SU-DHL-6 (cell line): ENCODE measurements at regions not wholly inside any gene's neighbourhood (a gene's known extent, or its start where the extent isn't known, plus 50 kb on each side); places are given as distances from the start of the nearest gene placed in this dataset.
"Not testable (repeated sequence)": the region's sequence is repeated elsewhere in the genome, so short reads cannot be mapped to it uniquely, and the experiment has no call there.

ENCODE experiments used
- H2AFZ ChIP-seq: fragments of 200-600 bp; sonication (generic); 2 replicates; pipeline ENCODE4 v1.6.1; 2014; ENCODE audit warnings: low read depth, mild to moderate bottlenecking, moderate library complexity, mixed read lengths, antibody characterized with exemption, low read length; ENCODE audit not compliant: severe bottlenecking
- H3F3A ChIP-seq: fragments of 200-600 bp; shearing (Covaris generic); 2 replicates; pipeline ENCODE4 v1.6.0; 2016; ENCODE audit warnings: antibody characterized with exemption, mild to moderate bottlenecking; ENCODE audit not compliant: insufficient read depth
- H3K27ac ChIP-seq: fragments of 200-600 bp; sonication (generic); 2 replicates; pipeline ENCODE4 v1.5.1; 2016; ENCODE audit warnings: low read depth, mild to moderate bottlenecking, low read length, moderate library complexity, mixed read lengths
- H3K27me3 ChIP-seq: fragments of 200-600 bp; sonication (generic), shearing (Covaris generic); 2 replicates; pipeline ENCODE4 v1.6.0; 2014; ENCODE audit warnings: mild to moderate bottlenecking, low read length
- H3K36me3 ChIP-seq: fragments of 200-600 bp; sonication (generic); 2 replicates; pipeline ENCODE4 v1.6.1; 2014; ENCODE audit warnings: mild to moderate bottlenecking, low read length, mixed read lengths
- H3K4me2 ChIP-seq: fragments of 300-600, 200-600 bp; shearing (Covaris generic), sonication (generic); 2 replicates; pipeline ENCODE4 v1.6.0; 2014; ENCODE audit warnings: low read length, low read depth, mild to moderate bottlenecking; ENCODE audit not compliant: poor library complexity, severe bottlenecking
- H3K4me3 ChIP-seq: fragments of 200-600 bp; sonication (generic); 2 replicates; pipeline ENCODE4 v1.5.1; 2014; ENCODE audit warnings: antibody characterized with exemption, low read length, mild to moderate bottlenecking, mixed read lengths; ENCODE audit not compliant: insufficient read depth, poor library complexity, severe bottlenecking
- H3K79me2 ChIP-seq: fragments of 200-600 bp; sonication (generic); 2 replicates; pipeline ENCODE4 v1.6.1; 2014; ENCODE audit warnings: mild to moderate bottlenecking, low read length, moderate library complexity; ENCODE audit not compliant: insufficient read depth
- H3K9ac ChIP-seq: fragments of 200-600 bp; sonication (generic); 2 replicates; pipeline ENCODE4 v1.7.0; 2014; ENCODE audit warnings: mild to moderate bottlenecking, low read length
- H3K9me2 ChIP-seq: fragments of 200-600 bp; sonication (generic); replicated peaks from 2 replicates; pipeline ENCODE4 v1.6.1; 2014; ENCODE audit warnings: low read length; ENCODE audit not compliant: insufficient read depth
- H3K9me3 ChIP-seq: fragments of 200-600 bp; sonication (generic); 2 replicates; pipeline ENCODE4 v1.6.1; 2014; ENCODE audit warnings: low read length, mixed read lengths; ENCODE audit not compliant: insufficient read depth
- H4K20me1 ChIP-seq: fragments of 200-600 bp; sonication (generic); 2 replicates; pipeline ENCODE4 v1.6.1; 2014; ENCODE audit warnings: low read depth, mild to moderate bottlenecking, antibody characterized with exemption, low read length, moderate library complexity, mixed read lengths
- EZH2phosphoT487 ChIP-seq: fragments of 200-600 bp; sonication (generic), shearing (Covaris generic); conservative IDR thresholded peaks from 2 replicates; pipeline ENCODE4 v1.6.1; 2018; ENCODE audit warnings: mild to moderate bottlenecking, antibody characterized with exemption, low read length, moderate library complexity, mixed read lengths
- TF ChIP-seq, protein P1 (sequence below): fragments of 200-600 bp; sonication (generic); IDR thresholded peaks from one replicate; pipeline ENCODE4 v1.5.1; 2017; ENCODE audit warnings: antibody characterized with exemption, mild to moderate bottlenecking, low read length, moderate library complexity; ENCODE audit not compliant: insufficient read depth, poor library complexity, severe bottlenecking

DNA sequence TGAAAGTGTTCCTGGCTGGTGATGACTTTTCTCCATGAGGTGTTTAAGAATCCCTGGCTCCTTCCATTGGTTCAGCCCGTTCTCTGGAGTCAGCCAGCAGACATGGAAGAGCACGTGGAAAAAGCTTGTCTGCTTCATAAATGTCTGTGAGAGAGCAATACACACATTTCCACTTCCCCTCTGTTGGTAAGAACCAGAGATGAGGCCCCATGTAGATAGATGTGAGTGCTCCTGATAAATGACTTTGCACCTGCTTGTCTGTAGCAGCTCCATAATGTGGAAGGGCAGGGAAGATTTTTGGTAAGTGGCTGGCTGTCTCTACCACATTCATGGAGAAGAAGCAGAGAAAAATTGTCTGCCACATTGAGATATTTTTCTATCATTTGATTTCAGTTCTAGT is 325.8 kb downstream of the LMO7 start:
- H3K9ac ChIP-seq: no peak overlapping the region
- H2AFZ ChIP-seq: no peak overlapping the region
- H4K20me1 ChIP-seq: no peaks in the 10 kb centered on the region
- TF ChIP-seq, protein P1, sequence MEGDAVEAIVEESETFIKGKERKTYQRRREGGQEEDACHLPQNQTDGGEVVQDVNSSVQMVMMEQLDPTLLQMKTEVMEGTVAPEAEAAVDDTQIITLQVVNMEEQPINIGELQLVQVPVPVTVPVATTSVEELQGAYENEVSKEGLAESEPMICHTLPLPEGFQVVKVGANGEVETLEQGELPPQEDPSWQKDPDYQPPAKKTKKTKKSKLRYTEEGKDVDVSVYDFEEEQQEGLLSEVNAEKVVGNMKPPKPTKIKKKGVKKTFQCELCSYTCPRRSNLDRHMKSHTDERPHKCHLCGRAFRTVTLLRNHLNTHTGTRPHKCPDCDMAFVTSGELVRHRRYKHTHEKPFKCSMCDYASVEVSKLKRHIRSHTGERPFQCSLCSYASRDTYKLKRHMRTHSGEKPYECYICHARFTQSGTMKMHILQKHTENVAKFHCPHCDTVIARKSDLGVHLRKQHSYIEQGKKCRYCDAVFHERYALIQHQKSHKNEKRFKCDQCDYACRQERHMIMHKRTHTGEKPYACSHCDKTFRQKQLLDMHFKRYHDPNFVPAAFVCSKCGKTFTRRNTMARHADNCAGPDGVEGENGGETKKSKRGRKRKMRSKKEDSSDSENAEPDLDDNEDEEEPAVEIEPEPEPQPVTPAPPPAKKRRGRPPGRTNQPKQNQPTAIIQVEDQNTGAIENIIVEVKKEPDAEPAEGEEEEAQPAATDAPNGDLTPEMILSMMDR: no peak
- TF ChIP-seq EZH2phosphoT487: no peak
- no peak overlapping the region for H3K4me2 ChIP-seq
- H3K27ac ChIP-seq: no peak overlapping the region
- H3K4me3 ChIP-seq: no peak overlapping the region
- H3K9me2 ChIP-seq: no peaks in the 10 kb centered on the region
- H3K36me3 ChIP-seq: no peaks in the 10 kb centered on the region
- no peaks in the 10 kb centered on the region for H3F3A ChIP-seq
- H3K79me2 ChIP-seq: no peaks in the 10 kb centered on the region
- no peaks in the 10 kb centered on the region for H3K27me3 ChIP-seq
- no peaks in the 10 kb centered on the region for H3K9me3 ChIP-seq

DNA sequence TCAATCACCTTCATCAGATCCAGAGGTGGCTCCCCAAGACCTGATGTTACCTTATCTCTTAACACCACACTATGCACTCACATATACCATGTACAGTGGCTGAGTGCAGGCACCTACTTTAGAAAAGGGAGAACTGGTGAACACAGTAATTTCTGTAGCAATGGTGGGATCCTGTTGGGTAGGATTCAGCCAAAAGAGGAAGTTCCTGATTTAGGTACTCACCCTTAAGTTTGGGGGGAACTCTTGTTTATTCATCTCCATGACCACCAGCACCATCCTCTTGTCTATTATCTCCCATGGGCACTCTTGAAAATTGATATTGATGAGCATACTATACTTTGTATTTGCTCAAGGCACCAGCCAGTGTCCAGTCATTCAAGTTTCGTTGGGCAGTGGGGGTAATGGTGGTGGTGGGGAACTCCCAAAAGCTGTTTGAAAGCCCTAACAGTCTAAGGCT is 324.4 kb downstream of the LMO7 start:
- Histone ChIP-seq H3K79me2 (no peaks in the 10 kb centered on the region), H3K9me3 (no peaks in the 10 kb centered on the region), H3K27ac (no peak overlapping the region), H3K4me2 (no peak overlapping the region), H3K4me3 (no peak overlapping the region), H2AFZ (no peak overlapping the region), H3K36me3 (no peaks in the 10 kb centered on the region), H3F3A (no peaks in the 10 kb centered on the region), H3K9me2 (no peaks in the 10 kb centered on the region), H4K20me1 (no peaks in the 10 kb centered on the region), H3K9ac (no peak overlapping the region), H3K27me3 (no peaks in the 10 kb centered on the region)
- TF ChIP-seq, protein P1: no peak
- TF ChIP-seq EZH2phosphoT487: no peak

DNA sequence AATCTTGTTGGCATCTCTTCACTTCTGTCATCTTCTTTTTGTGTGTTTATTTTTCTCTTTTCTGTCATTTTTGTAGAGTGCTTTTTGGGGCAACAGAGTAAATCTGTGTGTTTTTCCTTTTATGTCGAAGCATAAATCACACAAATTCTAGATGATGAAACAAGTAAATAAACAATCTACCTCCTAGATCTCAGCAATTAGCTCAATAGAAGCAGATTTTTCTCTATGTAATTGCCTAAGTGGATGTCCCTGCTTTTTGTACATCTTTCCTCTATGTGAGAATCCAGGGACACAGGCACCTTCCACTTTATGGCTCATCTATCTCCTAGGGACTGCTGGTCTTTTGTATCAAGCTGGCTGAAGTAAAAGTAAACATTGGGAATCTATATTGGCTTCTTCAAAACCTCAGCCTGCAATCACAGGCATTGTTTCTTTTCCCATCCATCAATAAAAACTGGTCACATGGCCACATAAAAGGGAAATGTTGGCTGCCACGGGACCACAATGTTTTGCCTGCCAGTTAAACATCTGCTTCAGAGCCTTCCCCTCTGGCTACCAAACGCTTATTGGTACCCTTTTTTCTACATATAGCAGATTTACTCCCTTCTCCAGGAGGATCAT is 323.8 kb downstream of the LMO7 start:
- H3K9me3 ChIP-seq: no peaks in the 10 kb centered on the region
- TF ChIP-seq, protein P1: no peak
- TF ChIP-seq EZH2phosphoT487: no peak
- no peak overlapping the region for H3K4me2 ChIP-seq
- no peak overlapping the region for H3K4me3 ChIP-seq
- no peaks in the 10 kb centered on the region for H4K20me1 ChIP-seq
- H3K27ac ChIP-seq: no peak overlapping the region
- no peaks in the 10 kb centered on the region for H3K9me2 ChIP-seq
- no peaks in the 10 kb centered on the region for H3K36me3 ChIP-seq
- H3K27me3 ChIP-seq: no peaks in the 10 kb centered on the region
- H3K79me2 ChIP-seq: no peaks in the 10 kb centered on the region
- no peak overlapping the region for H3K9ac ChIP-seq
- H3F3A ChIP-seq: no peaks in the 10 kb centered on the region
- no peak overlapping the region for H2AFZ ChIP-seq

DNA sequence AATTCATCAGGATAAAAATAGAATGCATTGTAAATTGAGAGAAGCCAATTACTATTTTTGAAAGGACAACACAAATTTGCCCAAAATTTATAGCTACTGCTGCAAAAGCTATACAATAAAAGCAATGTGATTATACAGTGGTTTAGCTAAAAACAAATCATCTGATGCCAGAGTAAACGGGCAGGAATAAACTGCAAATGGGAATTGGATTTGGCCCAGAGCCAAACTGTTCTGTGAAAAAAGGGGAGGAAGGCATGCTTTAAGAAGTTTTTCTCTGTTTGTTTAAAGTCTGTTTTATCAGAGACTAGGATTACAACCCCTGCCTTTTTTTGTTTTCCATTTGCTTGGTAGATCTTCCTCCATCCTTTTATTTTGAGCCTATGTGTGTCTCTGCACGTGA is 317.5 kb downstream of the LMO7 start:
- not testable (repeated sequence) for H3K9me3 ChIP-seq, H3K27ac ChIP-seq

More for the DNA sequence above, 317.5 kb downstream of the LMO7 start:
- not testable (repeated sequence) for H3K27me3 ChIP-seq, H3K79me2 ChIP-seq, H3K36me3 ChIP-seq, H3F3A ChIP-seq, H3K4me3 ChIP-seq, H2AFZ ChIP-seq, H3K9ac ChIP-seq, H3K4me2 ChIP-seq, H3K9me2 ChIP-seq, H4K20me1 ChIP-seq
